HG03432 (cell line): ENCODE measurements at regions not wholly inside any gene's neighbourhood (a gene's known extent, or its start where the extent isn't known, plus 50 kb on each side); places are given as distances from the start of the nearest gene placed in this dataset.

Experiments used
- ATAC-seq: cut with Tn5 transposase; IDR thresholded peaks from one replicate; pipeline ENCODE4 v1.9.1; 2021; ENCODE audit warnings: mild to moderate bottlenecking, moderate library complexity; ENCODE audit not compliant: unreplicated experiment

DNA sequence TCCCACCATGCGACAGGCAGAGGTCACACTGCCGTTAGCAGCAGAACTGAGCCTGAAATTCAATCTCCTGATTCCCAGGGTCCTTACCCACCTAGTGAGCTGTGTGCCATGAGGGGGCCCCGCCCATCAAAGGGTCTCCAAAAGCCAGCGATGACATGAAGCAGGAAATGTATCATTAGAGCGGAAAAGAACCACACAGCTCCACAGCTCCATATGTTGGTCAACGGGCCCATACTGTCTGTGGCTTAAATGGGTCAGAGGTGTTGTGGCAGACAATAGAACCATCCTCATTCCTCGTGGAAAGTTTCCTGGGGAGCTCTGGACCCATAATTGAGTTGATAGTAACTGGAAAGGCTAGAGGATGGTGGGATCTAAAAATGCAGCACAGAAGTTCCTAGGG lies 68.1 kb upstream of the PODXL start:
- no peak for ATAC-seq

DNA sequence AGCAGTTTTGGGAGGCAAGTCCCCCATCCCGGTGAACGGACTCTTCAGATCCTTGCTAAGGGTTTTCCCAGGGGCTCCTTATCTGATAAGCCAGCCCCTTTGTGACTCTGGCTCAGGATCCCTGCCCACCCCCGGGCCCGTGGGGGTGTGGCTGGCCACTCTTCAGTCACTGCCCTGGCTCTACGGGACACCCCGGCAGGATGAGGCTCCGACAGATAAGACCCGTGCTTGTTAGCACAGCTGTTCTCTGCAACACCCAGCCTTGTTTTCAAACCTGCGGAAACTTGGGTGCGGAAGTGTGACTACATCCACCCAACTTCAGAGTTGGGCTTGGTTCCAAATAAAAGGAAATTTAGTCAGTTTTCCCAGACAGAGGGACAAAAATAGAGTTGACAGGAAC lies 66.7 kb upstream of the PODXL start:
- ATAC-seq = no peak

GRCh38 chr7:131621652-131622051 lies 65.2 kb upstream of the PODXL start:
- no peak for ATAC-seq

- no peak for ATAC-seq
These were observed 64.5 kb upstream of the PODXL start for GRCh38 chr7:131620673-131621609.

- ATAC-seq = no peak
These were observed 63.2 kb upstream of the PODXL start for GRCh38 chr7:131619336-131620305.

- ATAC-seq = no peak
These were observed 62.0 kb upstream of the PODXL start for GRCh38 chr7:131618391-131618790.

DNA sequence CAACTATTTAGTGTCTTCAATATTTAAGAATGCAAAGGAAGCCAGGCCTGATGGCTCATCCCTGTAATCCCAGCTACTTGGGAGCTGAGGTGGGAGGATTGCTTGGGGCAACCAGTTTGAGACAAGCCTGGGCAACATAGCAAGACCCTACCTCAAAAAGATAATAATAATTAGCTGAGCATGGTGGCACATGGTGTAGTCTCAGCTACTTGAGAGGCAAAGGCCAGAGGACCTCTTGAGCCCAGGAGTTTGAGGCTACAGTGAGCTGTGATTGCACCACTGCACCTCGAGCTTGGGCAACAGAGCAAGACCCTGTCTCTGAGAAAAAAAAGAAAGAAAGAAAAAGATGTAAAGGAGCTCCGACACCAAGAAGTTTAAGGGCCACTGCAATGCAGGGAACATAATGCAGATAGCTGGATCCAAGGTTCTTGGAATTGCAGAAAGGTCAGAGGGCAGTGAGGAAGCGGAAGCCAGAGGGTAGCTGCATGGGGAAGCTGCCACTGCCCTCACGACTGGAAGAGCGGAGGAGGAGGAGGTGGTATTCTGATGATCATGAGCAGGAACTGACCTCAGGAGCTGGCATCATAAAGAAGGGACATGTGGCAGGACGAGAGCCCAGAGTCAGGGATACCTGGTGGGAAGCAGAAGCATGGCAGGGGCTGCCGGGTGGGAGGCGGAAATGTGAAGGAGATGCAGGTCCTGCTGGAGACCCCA lies 60.2 kb upstream of the PODXL start:
- ATAC-seq = no peak

DNA sequence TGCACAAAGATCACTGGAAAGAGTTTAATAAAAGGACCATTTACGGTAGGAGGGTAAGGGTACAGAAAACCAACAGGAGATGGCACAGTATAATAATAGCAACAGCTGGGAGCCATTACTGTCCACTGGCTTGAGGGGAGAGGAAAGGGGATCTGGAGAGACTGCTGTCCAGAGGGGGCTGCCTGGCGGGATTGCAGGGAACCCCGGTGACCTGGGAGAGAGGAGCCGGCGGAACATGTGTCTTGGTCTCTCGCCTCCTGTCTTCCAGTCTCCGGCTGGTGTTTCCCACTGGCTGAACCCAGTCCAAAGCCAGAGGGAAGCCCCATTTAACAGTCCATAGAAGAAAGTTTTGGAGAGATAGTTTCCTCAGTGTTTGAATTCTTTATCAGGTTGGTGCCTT lies 57.5 kb upstream of the PODXL start:
- ATAC-seq = no peak

DNA sequence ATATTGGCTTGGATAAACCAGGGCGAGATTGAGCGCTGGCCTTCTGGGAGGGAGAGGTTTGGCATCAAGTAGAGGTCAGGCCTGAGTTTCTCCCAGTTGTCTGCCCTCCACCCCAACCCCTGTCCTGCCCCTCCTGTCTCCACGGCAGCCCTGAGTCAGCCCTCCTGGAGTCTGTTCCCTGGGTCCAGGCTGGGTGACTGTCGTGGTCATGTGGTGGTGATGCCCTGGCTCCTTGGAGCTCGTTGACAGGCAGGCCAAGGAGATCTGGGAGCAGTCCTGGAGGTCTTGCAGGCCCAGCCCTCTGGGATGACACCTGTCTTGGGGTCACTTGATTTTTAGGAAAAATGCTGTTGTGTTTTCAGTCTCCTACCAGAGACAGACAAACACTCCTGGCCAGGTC lies 53.6 kb upstream of the PODXL start:
- ATAC-seq = no peak

DNA sequence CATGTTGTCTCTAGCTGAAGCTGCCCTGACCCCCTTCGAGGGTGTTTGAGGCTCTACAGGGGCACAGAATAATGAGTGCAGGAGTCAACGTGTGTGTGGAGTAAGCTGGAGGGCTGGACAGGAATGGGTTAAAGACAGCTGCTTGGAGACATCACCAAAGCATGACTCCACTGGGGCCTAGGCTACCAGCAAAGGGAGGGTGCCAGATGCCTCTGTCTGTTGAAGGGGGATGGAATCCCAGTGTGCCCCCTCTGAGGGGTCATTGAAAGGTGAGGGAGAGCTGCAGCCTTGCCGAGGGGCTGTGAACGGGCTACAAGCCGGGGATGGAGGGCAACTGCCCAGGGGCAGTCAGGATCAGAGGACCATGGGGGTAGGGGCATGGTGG lies 51.7 kb upstream of the PODXL start:
- no peak for ATAC-seq

- ATAC-seq = no peak
These were observed 51.1 kb upstream of the PODXL start for GRCh38 chr7:131607291-131608115.

- ATAC-seq = no peak
These were observed 50.2 kb upstream of the PODXL start for GRCh38 chr7:131606346-131607290.
